COLO829 (cell line): ENCODE measurements at regions not wholly inside any gene's neighbourhood (a gene's known extent, or its start where the extent isn't known, plus 50 kb on each side); places are given as distances from the start of the nearest gene placed in this dataset.
A peak's percentile ranks its signal among the peaks of the same experiment; 100 is the strongest.
"Not testable (repeated sequence)": the region's sequence is repeated elsewhere in the genome, so short reads cannot be mapped to it uniquely, and the experiment has no call there.

ENCODE experiments used
- DNase-seq: peaks from one replicate; pipeline ENCODE4 v3.0.0; 2012; ENCODE audit warnings: low spot score

- no peak for DNase-seq
These were observed 270.8 kb downstream of the KLF13 start for GRCh38 chr15:31597466-31597865.

- no peak for DNase-seq
These were observed 272.0 kb downstream of the KLF13 start for GRCh38 chr15:31598620-31599019.

DNA sequence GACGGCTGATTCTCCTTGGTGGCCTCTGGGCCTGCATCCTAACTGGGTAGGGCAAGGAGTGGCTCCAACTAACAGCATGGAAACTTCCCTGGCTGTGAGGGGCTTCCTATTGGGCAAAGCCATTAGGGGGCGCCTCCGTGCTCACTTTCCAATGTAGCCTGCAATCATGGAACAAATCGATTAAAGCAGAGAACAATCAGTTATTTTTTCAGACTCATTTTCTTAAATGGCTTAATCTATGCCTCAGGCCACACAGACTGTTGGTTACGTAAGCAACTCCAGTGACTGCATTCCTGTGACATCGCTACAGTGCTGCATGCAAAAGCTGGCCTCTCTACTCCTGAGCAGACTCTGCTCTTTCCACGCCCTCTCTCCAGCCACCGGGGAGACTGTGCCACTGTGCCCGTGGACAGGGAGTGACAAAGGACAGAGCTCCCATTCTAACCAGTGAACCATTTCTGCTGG, 278.9 kb downstream of the KLF13 start:
- DNase-seq, result peak; percentile 0

- no peak for DNase-seq
These were observed 279.6 kb downstream of the KLF13 start for GRCh38 chr15:31606194-31606669.

- DNase-seq, result no peak
These were observed 280.4 kb downstream of the KLF13 start for GRCh38 chr15:31606931-31607497.

GRCh38 chr15:31607656-31608055, 281.0 kb downstream of the KLF13 start:
- no peak for DNase-seq

DNA sequence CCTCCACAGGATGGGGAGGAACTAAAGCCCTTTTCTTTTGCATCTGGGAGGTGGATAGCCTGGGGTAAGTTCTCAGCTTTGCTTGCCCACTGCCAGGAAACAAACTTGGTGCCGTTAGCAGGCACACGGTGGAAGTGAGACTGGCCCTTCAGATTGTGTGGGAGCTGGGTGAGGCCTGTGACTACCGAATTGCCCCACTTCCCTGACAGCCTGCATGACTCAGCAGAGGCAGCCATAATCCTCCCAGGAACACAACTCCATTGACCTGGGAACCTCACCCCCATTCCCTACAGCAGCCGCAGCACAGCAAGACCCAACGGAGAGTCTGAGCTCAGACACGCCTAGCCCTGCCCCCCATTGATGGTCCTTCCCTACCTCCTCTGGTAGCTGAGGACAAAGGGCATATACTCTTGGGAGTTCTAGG, 282.6 kb downstream of the KLF13 start:
- DNase-seq, result no peak

DNA sequence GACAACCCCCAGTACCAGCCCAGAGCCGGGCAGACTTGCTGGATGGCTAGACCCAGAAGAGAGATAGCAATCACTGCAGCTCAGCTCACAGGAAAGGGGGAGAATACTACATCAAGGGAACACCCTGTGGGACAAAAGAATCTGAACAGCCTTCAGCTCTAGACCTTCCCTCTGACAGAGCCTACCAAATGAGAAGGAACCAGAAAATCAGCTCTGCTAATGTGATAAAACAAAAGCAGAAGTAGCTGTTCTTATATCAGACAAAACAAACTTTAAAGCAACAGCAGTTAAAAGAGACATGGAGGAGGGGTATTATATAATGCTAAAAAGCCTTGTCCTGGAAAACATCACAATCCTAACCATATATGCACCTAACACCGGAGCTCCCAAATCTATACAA, 283.3 kb downstream of the KLF13 start:
- DNase-seq, result no peak

GRCh38 chr15:31615643-31616415, 289.2 kb downstream of the KLF13 start:
- DNase-seq, result no peak

DNA sequence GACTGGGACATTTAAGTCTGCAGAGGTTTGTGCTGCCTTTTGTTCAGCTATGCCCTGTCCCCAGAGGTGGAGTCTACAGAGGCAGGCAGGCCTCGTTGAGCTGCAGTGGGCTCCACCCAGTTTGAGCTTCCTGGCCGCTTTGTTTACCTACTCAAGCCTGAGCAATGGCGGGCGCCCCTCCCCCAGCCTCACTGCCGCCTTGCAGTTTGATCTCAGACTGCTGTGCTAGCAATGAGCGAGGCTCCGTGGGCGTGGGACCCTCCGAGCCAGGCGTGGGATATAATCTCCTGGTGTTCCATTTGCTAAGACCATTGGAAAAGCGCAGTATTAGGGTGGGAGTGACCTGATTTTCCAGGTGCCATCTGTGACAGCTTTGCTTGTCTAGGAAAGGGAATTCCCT, 296.7 kb downstream of the KLF13 start:
- DNase-seq, result not testable (repeated sequence)

- not testable (repeated sequence) for DNase-seq
These were observed 297.5 kb downstream of the KLF13 start for GRCh38 chr15:31624115-31624514.

GRCh38 chr15:31635715-31636114, 309.1 kb downstream of the KLF13 start:
- DNase-seq, result not testable (repeated sequence)

- DNase-seq, result not testable (repeated sequence)
These were observed 310.3 kb downstream of the KLF13 start for GRCh38 chr15:31636911-31637310.

DNA sequence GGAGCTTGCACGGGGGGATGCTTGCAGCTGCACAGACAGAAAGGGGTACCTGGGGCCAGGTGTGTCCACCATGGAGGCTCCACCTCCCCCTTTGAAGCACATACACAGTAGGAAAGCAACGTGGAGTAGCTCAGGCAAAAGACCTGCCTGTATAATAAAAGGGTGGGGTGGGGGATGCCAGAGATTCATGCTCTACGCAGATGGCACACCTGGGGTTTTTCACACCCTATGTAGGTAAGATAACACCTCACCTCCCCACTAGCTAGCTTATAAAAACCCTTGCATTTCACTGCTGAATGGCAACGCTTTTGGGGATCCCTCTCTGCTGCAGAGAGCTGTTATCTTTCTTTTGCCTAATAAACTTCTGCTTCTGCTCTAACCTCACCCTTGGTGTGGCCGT, 317.3 kb downstream of the KLF13 start:
- DNase-seq, result not testable (repeated sequence)

GRCh38 chr15:31644761-31645160, 318.1 kb downstream of the KLF13 start:
- not testable (repeated sequence) for DNase-seq

DNA sequence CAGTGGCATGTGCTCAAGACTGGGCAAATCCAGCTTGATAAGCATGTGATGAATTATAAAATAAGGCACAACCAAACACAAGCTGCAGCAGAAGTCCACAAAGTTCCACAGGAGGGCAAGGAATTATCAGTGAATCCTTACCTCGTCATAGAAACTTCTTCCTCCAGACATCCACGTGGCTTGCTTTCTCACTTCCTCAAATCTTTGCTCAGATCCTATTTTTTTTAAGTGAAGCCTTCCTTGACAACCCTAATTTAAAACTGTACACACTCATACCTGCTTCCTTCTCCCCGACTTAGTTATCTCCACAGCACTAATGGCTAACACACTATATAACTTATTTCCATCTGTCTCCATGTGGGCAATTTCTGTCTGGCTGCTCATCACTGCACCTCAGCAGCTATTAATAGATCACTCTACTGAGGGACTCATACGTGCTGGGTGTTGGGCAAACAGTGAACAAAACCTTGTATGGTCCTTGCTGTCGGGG, 320.7 kb downstream of the KLF13 start:
- DNase-seq, result not testable (repeated sequence)

- DNase-seq, result not testable (repeated sequence)
These were observed 323.0 kb downstream of the KLF13 start for GRCh38 chr15:31649634-31650033.

DNA sequence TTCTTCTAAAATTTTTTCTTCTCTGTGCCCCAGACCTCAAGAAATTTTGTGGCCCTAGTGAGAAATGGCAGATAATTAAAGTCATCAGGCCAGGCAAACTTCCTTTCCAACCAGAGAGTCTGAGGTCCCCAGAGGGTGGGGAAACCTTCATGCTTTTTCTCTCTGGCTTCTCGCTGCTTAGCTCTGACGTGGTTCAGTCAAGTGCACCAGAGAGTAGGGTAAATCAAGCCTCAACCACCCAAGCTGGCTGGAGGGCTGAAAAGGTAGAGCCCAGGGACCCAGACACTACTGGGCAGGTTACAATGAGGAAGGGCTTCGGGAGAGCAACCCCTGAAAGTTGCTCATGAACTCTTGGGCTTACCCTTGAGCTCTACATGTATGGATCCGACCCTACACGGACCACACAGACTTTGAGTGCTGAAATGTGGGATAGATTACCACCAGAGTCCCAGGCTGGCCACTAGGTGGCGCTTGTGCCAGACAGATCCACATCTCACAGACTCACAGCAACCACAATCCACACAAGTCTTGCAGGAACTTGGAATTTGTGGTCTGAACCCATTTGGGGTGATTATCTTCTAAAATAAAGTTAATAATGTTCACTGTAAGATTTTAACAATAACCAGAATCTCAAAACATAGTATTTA, 323.5 kb downstream of the KLF13 start:
- DNase-seq, result not testable (repeated sequence)

DNA sequence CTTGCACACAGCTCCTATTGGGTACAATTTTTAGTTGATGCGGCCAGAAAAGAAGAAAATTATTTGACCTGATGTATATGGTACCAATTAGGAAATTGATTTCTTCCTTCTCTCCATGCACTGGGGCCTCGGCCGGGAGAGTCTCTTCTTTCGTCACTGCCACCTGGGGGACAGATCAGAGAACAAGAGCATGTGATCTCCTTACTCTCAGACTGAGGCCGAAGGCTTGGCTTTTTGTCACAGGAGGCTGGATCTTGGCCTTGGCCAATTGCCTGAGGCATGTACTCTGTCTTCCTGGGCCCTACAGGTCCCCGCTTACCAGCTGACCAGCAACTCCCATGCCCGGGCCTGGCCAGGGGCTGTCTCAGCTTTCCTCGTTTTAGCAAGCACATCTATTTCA, 330.3 kb downstream of the KLF13 start:
- not testable (repeated sequence) for DNase-seq

DNA sequence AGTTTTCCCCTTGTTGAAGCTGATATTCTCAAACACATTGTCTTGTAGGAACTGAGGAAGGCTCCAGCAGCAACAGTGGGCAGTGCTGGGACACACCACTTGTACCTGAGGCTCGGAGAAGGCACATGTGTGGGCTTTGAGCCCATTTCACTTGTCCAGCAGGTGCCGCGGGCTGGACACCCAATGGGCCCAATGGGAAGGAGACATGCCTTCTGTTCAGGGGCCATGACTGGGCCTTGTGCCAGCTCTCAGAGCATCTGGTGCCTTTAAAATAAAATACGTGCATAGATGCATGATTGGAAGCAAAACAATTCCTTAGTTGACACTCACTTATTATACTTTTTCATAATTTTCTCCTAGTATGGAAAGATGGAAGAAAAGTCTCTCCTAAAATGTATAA, 334.2 kb downstream of the KLF13 start:
- no peak for DNase-seq

- DNase-seq, result not testable (repeated sequence)
These were observed 339.1 kb downstream of the KLF13 start for GRCh38 chr15:31665732-31666131.

DNA sequence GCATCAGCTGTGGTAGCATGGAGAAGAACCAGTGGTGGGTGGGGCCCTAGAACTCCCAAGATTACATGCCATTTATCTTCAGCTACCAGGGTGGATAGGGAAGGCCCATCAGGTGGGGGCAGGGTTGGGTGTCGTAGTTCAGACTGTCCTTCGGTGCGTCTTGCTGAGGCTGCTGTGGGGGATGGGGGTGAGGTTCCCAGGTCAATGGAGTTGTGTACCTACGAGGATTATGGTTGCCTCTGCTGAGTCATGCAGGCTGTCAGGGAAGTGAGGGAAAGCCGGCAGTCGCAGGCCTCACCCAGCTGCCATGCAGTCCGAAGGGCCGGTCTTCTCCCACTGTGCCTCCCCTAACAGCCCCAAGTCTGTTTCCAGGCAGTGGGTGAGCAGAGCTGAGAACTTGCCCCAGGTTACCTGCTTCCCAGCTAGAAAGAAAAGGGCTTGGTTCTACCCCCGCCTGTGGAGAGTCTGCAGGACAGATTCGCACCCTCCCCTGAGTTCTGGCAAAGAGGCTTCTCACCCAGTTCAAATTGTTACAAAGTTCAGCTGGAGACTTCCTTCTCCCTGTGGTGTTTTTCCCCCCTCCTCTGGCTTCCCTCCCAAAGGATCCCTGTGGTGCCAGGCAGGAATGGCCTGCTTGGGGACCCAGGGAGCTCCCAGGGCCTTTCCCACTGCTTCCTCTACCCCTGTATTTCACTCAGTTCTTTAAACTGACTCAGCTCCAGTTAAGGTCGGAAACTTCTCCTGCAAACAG, 342.7 kb downstream of the KLF13 start:
- not testable (repeated sequence) for DNase-seq
